GM12878 (cell line): ENCODE measurements at regions not wholly inside any gene's neighbourhood (a gene's known extent, or its start where the extent isn't known, plus 50 kb on each side); places are given as distances from the start of the nearest gene placed in this dataset.

ENCODE experiments used
- ATAC-seq: fragments of 200-7000 bp; cut with Tn5 transposase; 3 replicates; pipeline ENCODE4 v1.9.1; 2020; ENCODE audit warnings: mild to moderate bottlenecking, moderate library complexity
- BruUV-seq: library from RNA; stranded (reverse); fragments of 400-500 nt; replicated peaks from 2 replicates; lab custom pipeline; 2021; lab: Mats Ljungman, UMichigan
- CTCF ChIA-PET: fragments of 300-600 bp; sonication (Branson Sonifier 250); formaldehyde crosslinking; extraction: SDS; loops from one replicate; lab custom pipeline; 2021; ENCODE audit warnings: inconsistent platforms; lab: Yijun Ruan, JAX
- POLR2A ChIA-PET: fragments of 350-600 bp; formaldehyde crosslinking; extraction: SDS; loops from one replicate; lab custom pipeline; 2021; ENCODE audit warnings: inconsistent platforms; lab: Charles Lee
- RAD21 ChIA-PET: fragments of 300-600 bp; sonication (Branson Sonifier 250); formaldehyde crosslinking; loops from one replicate; lab custom pipeline; 2023; ENCODE audit warnings: antibody characterized with exemption; ENCODE audit not compliant: unreplicated experiment; lab: Charles Lee
- SMC1A ChIA-PET: fragments of 300-600 bp; sonication (Branson Sonifier 250); formaldehyde crosslinking; loops from one replicate; lab custom pipeline; 2023; ENCODE audit not compliant: unreplicated experiment, uncharacterized antibody; lab: Charles Lee
- DNase-seq: peaks from one replicate; pipeline ENCODE4 v3.0.0-alpha.2; 2011; ENCODE audit warnings: low read depth, low spot score
- FAIRE-seq: peaks from 3 replicates; lab custom pipeline; 2011; peaks lifted over from hg19 to GRCh38; lab: Jason Lieb, UNC
- H2AFZ ChIP-seq: 2 replicates; pipeline ENCODE4 v1.6.0; 2011; ENCODE audit warnings: low read depth, low read length, control low read depth; ENCODE audit not compliant: control insufficient read depth
- H3K27ac ChIP-seq: 2 replicates; pipeline ENCODE4 v1.5.1; 2011; ENCODE audit warnings: control low read depth; ENCODE audit not compliant: control insufficient read depth, insufficient read depth
- H3K27me3 ChIP-seq, 2 experiments: replicated peaks in 1 of 2; 2 replicates each; pipeline versions ENCODE4 v1.6.0 to v1.6.1; 2011; ENCODE audit warnings: low read length in 1 of 2; ENCODE audit not compliant: control insufficient read depth in 2 of 2, insufficient read depth in 2 of 2
- H3K36me3 ChIP-seq, 2 experiments: 2 replicates each; pipeline ENCODE4 v1.5.1; 2011; ENCODE audit warnings: low read length in 1 of 2; ENCODE audit not compliant: control insufficient read depth in 2 of 2, insufficient read depth in 2 of 2
- H3K4me1 ChIP-seq: 2 replicates; pipeline ENCODE4 v1.6.1; 2011; ENCODE audit warnings: mild to moderate bottlenecking, low read length, moderate library complexity, mixed read lengths; ENCODE audit not compliant: control insufficient read depth, insufficient read depth
- H3K4me2 ChIP-seq: 2 replicates; pipeline ENCODE4 v1.6.0; 2011; ENCODE audit warnings: control low read depth; ENCODE audit not compliant: control insufficient read depth, insufficient read depth
- H3K4me3 ChIP-seq: fragments of 200-600 bp; sonication (generic); 2 replicates; pipeline ENCODE4 v1.5.1; 2016
- H3K79me2 ChIP-seq: 2 replicates; pipeline ENCODE4 v1.6.0; 2011; ENCODE audit warnings: low read length; ENCODE audit not compliant: control insufficient read depth, insufficient read depth
- H3K9ac ChIP-seq: 2 replicates; pipeline ENCODE4 v1.8.0; 2011; ENCODE audit warnings: low read length, control low read depth, mixed read lengths; ENCODE audit not compliant: control insufficient read depth, insufficient read depth
- H3K9me3 ChIP-seq: replicated peaks from 3 replicates; pipeline ENCODE4 v1.5.1; 2011; ENCODE audit warnings: mild to moderate bottlenecking, low read length; ENCODE audit not compliant: control insufficient read depth, insufficient read depth
- H4K20me1 ChIP-seq: 2 replicates; pipeline ENCODE4 v1.6.0; 2011; ENCODE audit not compliant: control insufficient read depth, insufficient read depth
- ASH2L ChIP-seq: fragments of 300-600, 200-600 bp; sonication (generic); IDR thresholded peaks from 2 replicates; pipeline ENCODE4 v1.6.1; 2017; ENCODE audit warnings: low read depth, mild to moderate bottlenecking, borderline replicate concordance
- BHLHE40 ChIP-seq, 2 experiments: fragments of 450-650 bp in 1 of 2; IDR thresholded peaks; 2 replicates each; pipeline ENCODE4 v1.6.1; 2011 to 2017; ENCODE audit warnings: low read depth in 2 of 2, borderline replicate concordance in 1 of 2, improper control_type of control experiment in 1 of 2, low read length in 1 of 2, mild to moderate bottlenecking in 1 of 2
- CHD2 ChIP-seq: IDR thresholded peaks from 2 replicates; pipeline ENCODE4 v1.6.1; 2011; ENCODE audit warnings: low read depth, low read length, improper control_type of control experiment, borderline replicate concordance
- KLF5 ChIP-seq: fragments of 450-650 bp; IDR thresholded peaks from 2 replicates; pipeline ENCODE4 v1.6.1; 2014; ENCODE audit warnings: mild to moderate bottlenecking; ENCODE audit not compliant: partially characterized antibody
- LARP7 ChIP-seq: fragments of 450-650 bp; IDR thresholded peaks from 2 replicates; pipeline ENCODE4 v1.6.1; 2017; ENCODE audit warnings: mild to moderate bottlenecking
- MEF2A ChIP-seq: IDR thresholded peaks from 2 replicates; pipeline ENCODE4 v1.6.1; 2011; ENCODE audit warnings: low read depth, mild to moderate bottlenecking, low read length, moderate library complexity; ENCODE audit not compliant: insufficient read depth
- MTA2 ChIP-seq: fragments of 450-650 bp; IDR thresholded peaks from 2 replicates; pipeline ENCODE4 v1.6.1; 2016; ENCODE audit warnings: low read depth, mild to moderate bottlenecking, moderate library complexity
- NR2F1 ChIP-seq: fragments of 450-650 bp; conservative IDR thresholded peaks from 2 replicates; pipeline ENCODE4 v1.6.1; 2017; ENCODE audit warnings: mild to moderate bottlenecking
- PAX8 ChIP-seq: fragments of 450-650 bp; IDR thresholded peaks from 2 replicates; pipeline ENCODE4 v1.6.1; 2017; ENCODE audit warnings: mild to moderate bottlenecking, moderate library complexity
- PML ChIP-seq: IDR thresholded peaks from 2 replicates; pipeline ENCODE4 v1.6.1; 2012; ENCODE audit warnings: low read length, inconsistent platforms
- PRDM15 ChIP-seq: fragments of 450-650 bp; formaldehyde crosslinking; IDR thresholded peaks from 2 replicates; pipeline ENCODE4 v1.4.0; 2020; ENCODE audit warnings: mild to moderate bottlenecking, moderate library complexity
- RAD51 ChIP-seq: fragments of 450-650 bp; IDR thresholded peaks from 2 replicates; pipeline ENCODE4 v1.6.1; 2016; ENCODE audit warnings: moderate library complexity, mild to moderate bottlenecking, inconsistent platforms
- SMAD1 ChIP-seq: fragments of 450-650 bp; IDR thresholded peaks from 2 replicates; pipeline ENCODE4 v1.6.1; 2018; ENCODE audit warnings: mild to moderate bottlenecking, low read depth; ENCODE audit not compliant: partially characterized antibody
- SMARCA5 ChIP-seq: fragments of 450-650 bp; IDR thresholded peaks from 2 replicates; pipeline ENCODE4 v1.6.1; 2017; ENCODE audit warnings: mild to moderate bottlenecking
- SMC3 ChIP-seq: IDR thresholded peaks from 2 replicates; pipeline ENCODE4 v1.6.1; 2011; ENCODE audit warnings: low read length, improper control_type of control experiment, borderline replicate concordance
- ZBED1 ChIP-seq: IDR thresholded peaks from 2 replicates; pipeline ENCODE4 v1.6.1; 2016; ENCODE audit warnings: borderline replicate concordance
- ZNF207 ChIP-seq: fragments of 450-650 bp; IDR thresholded peaks from 2 replicates; pipeline ENCODE4 v1.6.1; 2014; ENCODE audit warnings: antibody characterized with exemption, mild to moderate bottlenecking, borderline replicate concordance
- WGBS: methylation state at CpG from one replicate; pipeline ENCODE4 v1.1.6; 2016; ENCODE audit warnings: low lambda C conversion rate; ENCODE audit not compliant: insufficient replicate concordance, insufficient coverage; ENCODE audit errors: missing lambda C conversion rate; 5-methylcytosine and 5-hydroxymethylcytosine counted together
- in situ Hi-C: fragments of 300-500 bp; cut with MboI; formaldehyde crosslinking; loops from 9 replicates; pipeline ENCODE4 v1.14.3; 2018; ENCODE audit warnings: mixed read lengths
- intact Hi-C: fragments of 100-400 bp; cut with micrococcal nuclease; formaldehyde crosslinking; loops from one replicate; pipeline ENCODE4 v1.14.2; 2022; ENCODE audit not compliant: unreplicated experiment

DNA sequence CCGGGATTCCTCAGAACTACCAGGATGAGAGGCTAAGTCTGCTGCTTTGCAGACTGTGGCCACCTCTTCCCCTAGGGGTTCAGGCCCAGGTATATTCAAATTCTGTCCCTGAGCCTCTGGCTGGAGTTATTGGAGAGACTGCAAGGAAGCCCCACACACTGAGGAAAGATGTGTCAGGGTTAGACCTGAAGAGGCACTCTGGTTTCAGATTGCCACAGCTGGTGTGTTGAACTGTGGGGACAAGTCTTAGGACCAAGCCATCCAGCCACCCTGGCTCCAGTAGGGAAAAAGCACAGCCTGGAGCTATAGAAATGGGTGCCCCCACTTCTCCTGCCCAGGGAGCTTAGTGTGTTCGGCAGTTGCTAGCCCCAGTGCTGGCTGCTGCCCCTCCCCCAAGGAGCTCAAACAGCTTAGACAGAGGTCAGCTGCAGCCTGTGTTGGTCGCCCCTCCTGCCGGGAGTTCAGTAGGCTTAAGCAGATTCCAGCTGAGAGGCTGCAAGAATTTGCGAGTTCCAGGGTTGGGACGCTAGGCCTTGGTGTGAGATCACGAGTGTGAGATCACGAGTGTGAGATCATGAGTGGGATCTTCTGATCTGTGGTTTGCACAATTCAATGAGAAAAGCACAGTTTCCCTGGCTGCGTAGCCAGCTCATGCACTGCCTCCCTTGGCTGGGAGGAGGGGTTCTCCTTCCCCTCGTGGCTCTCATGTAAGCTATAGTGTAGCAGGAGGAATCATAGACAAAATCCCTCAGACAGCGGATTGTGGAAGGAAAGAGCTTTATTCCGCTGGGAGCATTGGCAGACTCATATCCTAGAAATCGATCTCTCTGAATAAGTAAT lies 552.1 kb upstream of the CHORDC1 start:
- ATAC-seq: peak; percentile 60
- WGBS: 42% methylated on average over 13 of the region's 13 CpGs
- RAD21 ChIA-PET: interaction anchor here (1.2 kb wide), 1 partner anchor 184 kb away, joined by 3 read pairs; no protein-coding TSS in a partner anchor

GRCh38 chr11:90770007-90770406 lies 547.2 kb upstream of the CHORDC1 start:
- H3K9ac ChIP-seq: no peak overlapping the region
- ChIA-PET RAD21 (no interaction called here), POLR2A (no interaction called here), SMC1A (no interaction called here), CTCF (no interaction called here)
- H3K79me2 ChIP-seq: no peaks in the 10 kb centered on the region
- no TSS peak for BruUV-seq
- no peaks in the 10 kb centered on the region for H3K27me3 ChIP-seq
- H3K4me1 ChIP-seq: no peaks in the 10 kb centered on the region
- in situ Hi-C loops (no loop called here), intact Hi-C loops (no loop called here)
- no peak overlapping the region for H3K4me3 ChIP-seq
- no peak for FAIRE-seq
- H4K20me1 ChIP-seq: no peaks in the 10 kb centered on the region
- no peak overlapping the region for H3K27ac ChIP-seq
- H3K9me3 ChIP-seq: no peaks in the 10 kb centered on the region
- 27% methylated on average over 3 of the region's 3 CpGs for WGBS
- H3K36me3 ChIP-seq: no peaks in the 10 kb centered on the region
- no peak overlapping the region for H3K4me2 ChIP-seq
- no peak for DNase-seq
- no peak for ATAC-seq
- H2AFZ ChIP-seq: no peak overlapping the region
- TF ChIP-seq CHD2 (no peak), SMC3 (no peak), ZNF207 (no peak), SMAD1 (no peak), NR2F1 (no peak), SMARCA5 (no peak), PAX8 (no peak), MEF2A (no peak), BHLHE40 (IDR thresholded peaks at IDR 0.05; ENCODE audit: borderline replicate concordance in 1 of 2, low read depth in 2 of 2, low read length in 1 of 2) (no peak), PML (no peak), ASH2L (no peak), ZBED1 (no peak), PRDM15 (CRISPR knock-in tag) (no peak), MTA2 (no peak)

More for the DNA sequence above, 552.1 kb upstream of the CHORDC1 start:
- intact Hi-C loops: no loop called here
- no peaks in the 10 kb centered on the region for H4K20me1 ChIP-seq
- no peaks in the 10 kb centered on the region for H3K79me2 ChIP-seq
- H3K4me1 ChIP-seq: no peaks in the 10 kb centered on the region
- TF ChIP-seq LARP7 (no peak), RAD51 (no peak), KLF5 (no peak)
- TF ChIP-seq, all 136 proteins: peak for 0
- H2AFZ ChIP-seq: no peak overlapping the region
- H3K9me3 ChIP-seq: no peaks in the 10 kb centered on the region
- H3K27ac ChIP-seq: no peak overlapping the region
- no peaks in the 10 kb centered on the region for H3K36me3 ChIP-seq
- H3K27me3 ChIP-seq: no peaks in the 10 kb centered on the region
- no peak overlapping the region for H3K9ac ChIP-seq
- DNase-seq (no peak), FAIRE-seq (no peak)
- CTCF ChIA-PET: no interaction called here
- H3K4me2 ChIP-seq: no peak overlapping the region
- POLR2A ChIA-PET: no interaction called here
- SMC1A ChIA-PET: interaction anchor here (1.2 to 1.5 kb wide), 3 partner anchors 10 to 13 kb away, joined by 3 to 4 read pairs (median 4); no protein-coding TSS in a partner anchor
- in situ Hi-C loops: no loop called here
- BruUV-seq: no TSS peak
- H3K4me3 ChIP-seq: no peak overlapping the region
